HCT116 (cell line): ENCODE measurements at regions not wholly inside any gene's neighbourhood (a gene's known extent, or its start where the extent isn't known, plus 50 kb on each side); places are given as distances from the start of the nearest gene placed in this dataset.

Source experiments
- ATAC-seq: fragments of 200-7000 bp; cut with Tn5 transposase; 2 replicates; pipeline ENCODE4 v1.9.1; 2020; ENCODE audit warnings: mild to moderate bottlenecking, moderate library complexity
- BruUV-seq: library from RNA; stranded (reverse); fragments of 400-500 nt; replicated peaks from 2 replicates; lab custom pipeline; 2021; lab: Mats Ljungman, UMichigan
- CTCF ChIA-PET: fragments of 300-600 bp; sonication (Branson Sonifier 250); formaldehyde crosslinking; loops from one replicate; lab custom pipeline; 2021; ENCODE audit warnings: antibody characterized with exemption; lab: Charles Lee
- POLR2A ChIA-PET: fragments of 300-600, 350-600 bp; sonication (Branson Sonifier 250); formaldehyde crosslinking; loops from one replicate; lab custom pipeline; 2021; ENCODE audit warnings: antibody characterized with exemption; lab: Charles Lee
- RAD21 ChIA-PET, 2 experiments: fragments of 300-600 bp; sonication (Branson Sonifier 250); formaldehyde crosslinking; loops; one replicate each; lab custom pipeline; 2023; ENCODE audit warnings: low total read pairs in 2 of 2; ENCODE audit not compliant: uncharacterized antibody in 2 of 2, unreplicated experiment in 2 of 2, low non-redundant PET in 1 of 2; lab: Charles Lee
- DNase-seq: peaks from one replicate; pipeline ENCODE4 v3.0.0-alpha.2; 2010; ENCODE audit warnings: low read depth, low spot score
- H2AFZ ChIP-seq: fragments of 200-600 bp; shearing (Covaris generic), sonication (generic); 2 replicates; pipeline ENCODE4 v1.6.1; 2017; ENCODE audit warnings: low read depth, mixed run types, mixed read lengths, antibody characterized with exemption, low read length; ENCODE audit not compliant: poor library complexity, severe bottlenecking
- H3K27ac ChIP-seq: 2 replicates; pipeline ENCODE4 v1.5.1; 2012; ENCODE audit warnings: low read depth, low read length
- H3K27me3 ChIP-seq: fragments of 200-600 bp; sonication (generic); 2 replicates; pipeline ENCODE4 v1.6.1; 2016; ENCODE audit warnings: mixed run types, low read length, mixed read lengths; ENCODE audit not compliant: insufficient read depth
- H3K36me3 ChIP-seq, 2 experiments: fragments of 200-500 bp in 1 of 2; fragments of 200-600 bp in 1 of 2; sonication (Bioruptor generic) in 1 of 2; sonication (generic) in 1 of 2; 2 replicates each; pipeline versions ENCODE4 v1.5.1 to v1.6.1; 2014 to 2016; ENCODE audit warnings: low read length in 2 of 2, inconsistent platforms in 1 of 2, mixed read lengths in 1 of 2, mixed run types in 1 of 2; ENCODE audit not compliant: insufficient read depth in 2 of 2, control insufficient read depth in 1 of 2
- H3K4me1 ChIP-seq, 2 experiments: fragments of 200-600 bp in 1 of 2; sonication (generic) in 1 of 2; 2 replicates each; pipeline versions ENCODE4 v1.5.1 to v1.6.1; 2012 to 2017; ENCODE audit warnings: low read length in 2 of 2, inconsistent platforms in 1 of 2, mild to moderate bottlenecking in 1 of 2, mixed read lengths in 1 of 2, mixed run types in 1 of 2, moderate library complexity in 1 of 2; ENCODE audit not compliant: insufficient read depth in 2 of 2, control insufficient read depth in 1 of 2
- H3K4me2 ChIP-seq: fragments of 200-600 bp; sonication (generic); 2 replicates; pipeline ENCODE4 v1.6.1; 2017; ENCODE audit warnings: mixed run types, low read length, mixed read lengths
- H3K4me3 ChIP-seq, 2 experiments: fragments of 200-600 bp in 1 of 2; sonication (generic) in 1 of 2; replicated peaks in 1 of 2; 2 replicates each; pipeline ENCODE4 v1.5.1; 2011 to 2016; ENCODE audit warnings: low read length in 2 of 2, control low read depth in 1 of 2, low read depth in 1 of 2, mild to moderate bottlenecking in 1 of 2, mixed read lengths in 1 of 2, mixed run types in 1 of 2
- H3K79me2 ChIP-seq: fragments of 200-600 bp; sonication (generic); 2 replicates; pipeline ENCODE4 v1.6.1; 2017; ENCODE audit warnings: mild to moderate bottlenecking, mixed run types, low read length, moderate library complexity, mixed read lengths; ENCODE audit not compliant: insufficient read depth
- H3K9ac ChIP-seq: fragments of 200-600 bp; sonication (generic); 2 replicates; pipeline ENCODE4 v1.6.1; 2016; ENCODE audit warnings: low read length, mixed read lengths
- H3K9me2 ChIP-seq: fragments of 200-600 bp; sonication (generic), shearing (Covaris generic); 2 replicates; pipeline ENCODE4 v1.6.1; 2017; ENCODE audit warnings: mixed run types, mild to moderate bottlenecking, moderate library complexity; ENCODE audit not compliant: insufficient read depth
- H3K9me3 ChIP-seq, 2 experiments: fragments of 200-500 bp in 1 of 2; fragments of 200-600 bp in 1 of 2; sonication (Bioruptor generic) in 1 of 2; sonication (generic) in 1 of 2; 2 replicates each; pipeline ENCODE4 v1.6.1; 2014 to 2017; ENCODE audit warnings: low read length in 2 of 2, mixed read lengths in 2 of 2, inconsistent platforms in 1 of 2, low read depth in 1 of 2, mild to moderate bottlenecking in 1 of 2, mixed run types in 1 of 2, moderate library complexity in 1 of 2; ENCODE audit not compliant: control insufficient read depth in 1 of 2, insufficient read depth in 1 of 2
- H4K20me1 ChIP-seq: fragments of 200-600 bp; sonication (generic), shearing (Covaris generic); 2 replicates; pipeline ENCODE4 v1.6.1; 2017; ENCODE audit warnings: mixed run types, mild to moderate bottlenecking, moderate library complexity; ENCODE audit not compliant: insufficient read depth
- CEBPB ChIP-seq: IDR thresholded peaks from 2 replicates; pipeline ENCODE4 v1.6.1; 2012; ENCODE audit warnings: low read depth
- POLR2AphosphoS5 ChIP-seq: IDR thresholded peaks from 2 replicates; pipeline ENCODE4 v1.6.1; 2011; ENCODE audit warnings: mild to moderate bottlenecking, low read depth, low read length, moderate library complexity
- REST ChIP-seq: IDR thresholded peaks from 2 replicates; pipeline ENCODE4 v1.6.1; 2012; ENCODE audit warnings: low read depth
- SIN3A ChIP-seq: IDR thresholded peaks from 2 replicates; pipeline ENCODE4 v1.6.1; 2012; ENCODE audit warnings: low read depth
- SP1 ChIP-seq: IDR thresholded peaks from 2 replicates; pipeline ENCODE4 v1.6.1; 2012; ENCODE audit warnings: low read depth
- SRF ChIP-seq: IDR thresholded peaks from 2 replicates; pipeline ENCODE4 v1.6.1; 2012; ENCODE audit warnings: low read depth
- intact Hi-C: fragments of 100-400 bp; cut with micrococcal nuclease; formaldehyde crosslinking; loops from 2 replicates; pipeline ENCODE4 v1.10.0; 2022
- TF ChIP-seq, protein P1 (sequence below): IDR thresholded peaks from 2 replicates; pipeline ENCODE4 v1.6.1; 2011; ENCODE audit warnings: mild to moderate bottlenecking, low read length, moderate library complexity; ENCODE audit not compliant: insufficient replicate concordance; ENCODE audit errors: extremely low read depth

DNA sequence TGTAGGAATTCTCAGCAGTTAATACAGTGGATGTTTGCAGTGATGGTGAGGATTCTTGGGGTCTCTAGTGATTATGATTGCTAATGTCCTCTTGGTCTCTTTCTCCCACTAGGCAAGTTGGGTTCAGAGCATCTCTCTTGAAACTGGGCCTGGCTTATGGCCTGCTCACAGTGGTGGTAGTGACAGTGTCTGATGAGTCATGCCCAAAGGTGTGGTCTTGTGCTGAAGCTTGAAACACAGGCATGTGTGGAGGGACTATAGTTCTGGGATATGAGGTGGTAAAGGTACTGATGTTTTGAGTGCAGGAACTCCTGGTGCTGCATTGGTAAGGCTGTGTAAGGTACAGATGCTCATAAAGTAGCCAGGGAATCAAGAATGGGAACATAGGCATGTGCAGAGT, 231.1 kb downstream of the FAM170A start:
- intact Hi-C loops, result no loop called here
- H3K9me2 ChIP-seq, result no peaks in the 10 kb centered on the region
- no TSS peak for BruUV-seq
- ChIA-PET RAD21 (no interaction called here), POLR2A (no interaction called here), CTCF (no interaction called here)
- H3K79me2 ChIP-seq, result no peaks in the 10 kb centered on the region
- H3K4me2 ChIP-seq, result no peak overlapping the region
- H3K9me3 ChIP-seq, result no peaks in the 10 kb centered on the region
- ATAC-seq, result peak; percentile 59
- no peak overlapping the region for H3K27ac ChIP-seq
- H2AFZ ChIP-seq, result no peak overlapping the region
- no peaks in the 10 kb centered on the region for H3K27me3 ChIP-seq
- no peak for DNase-seq
- TF ChIP-seq CEBPB, result no peak
- TF ChIP-seq, protein P1, sequence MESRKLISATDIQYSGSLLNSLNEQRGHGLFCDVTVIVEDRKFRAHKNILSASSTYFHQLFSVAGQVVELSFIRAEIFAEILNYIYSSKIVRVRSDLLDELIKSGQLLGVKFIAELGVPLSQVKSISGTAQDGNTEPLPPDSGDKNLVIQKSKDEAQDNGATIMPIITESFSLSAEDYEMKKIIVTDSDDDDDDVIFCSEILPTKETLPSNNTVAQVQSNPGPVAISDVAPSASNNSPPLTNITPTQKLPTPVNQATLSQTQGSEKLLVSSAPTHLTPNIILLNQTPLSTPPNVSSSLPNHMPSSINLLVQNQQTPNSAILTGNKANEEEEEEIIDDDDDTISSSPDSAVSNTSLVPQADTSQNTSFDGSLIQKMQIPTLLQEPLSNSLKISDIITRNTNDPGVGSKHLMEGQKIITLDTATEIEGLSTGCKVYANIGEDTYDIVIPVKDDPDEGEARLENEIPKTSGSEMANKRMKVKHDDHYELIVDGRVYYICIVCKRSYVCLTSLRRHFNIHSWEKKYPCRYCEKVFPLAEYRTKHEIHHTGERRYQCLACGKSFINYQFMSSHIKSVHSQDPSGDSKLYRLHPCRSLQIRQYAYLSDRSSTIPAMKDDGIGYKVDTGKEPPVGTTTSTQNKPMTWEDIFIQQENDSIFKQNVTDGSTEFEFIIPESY, result no peak
- TF ChIP-seq SRF, result no peak
- no peak for TF ChIP-seq SIN3A
- TF ChIP-seq REST, result no peak
- TF ChIP-seq POLR2AphosphoS5, result no peak
- TF ChIP-seq SP1, result no peak
- H3K4me3 ChIP-seq, result no peak overlapping the region
- H3K9ac ChIP-seq, result no peak overlapping the region
- 0 out of 4 replicates have a peak, but pooled peaks cover 0 to 2% of the 10 kb centered on the region in 2 experiments for H3K4me1 ChIP-seq
- no peaks in the 10 kb centered on the region for H4K20me1 ChIP-seq
- H3K36me3 ChIP-seq, result no peaks in the 10 kb centered on the region
